ENCODE measurements at regions not wholly inside any gene's neighbourhood (a gene's known extent, or its start where the extent isn't known, plus 50 kb on each side); places are given as distances from the start of the nearest gene placed in this dataset.
A peak's percentile ranks its signal among the peaks of the same experiment; 100 is the strongest.

DNA sequence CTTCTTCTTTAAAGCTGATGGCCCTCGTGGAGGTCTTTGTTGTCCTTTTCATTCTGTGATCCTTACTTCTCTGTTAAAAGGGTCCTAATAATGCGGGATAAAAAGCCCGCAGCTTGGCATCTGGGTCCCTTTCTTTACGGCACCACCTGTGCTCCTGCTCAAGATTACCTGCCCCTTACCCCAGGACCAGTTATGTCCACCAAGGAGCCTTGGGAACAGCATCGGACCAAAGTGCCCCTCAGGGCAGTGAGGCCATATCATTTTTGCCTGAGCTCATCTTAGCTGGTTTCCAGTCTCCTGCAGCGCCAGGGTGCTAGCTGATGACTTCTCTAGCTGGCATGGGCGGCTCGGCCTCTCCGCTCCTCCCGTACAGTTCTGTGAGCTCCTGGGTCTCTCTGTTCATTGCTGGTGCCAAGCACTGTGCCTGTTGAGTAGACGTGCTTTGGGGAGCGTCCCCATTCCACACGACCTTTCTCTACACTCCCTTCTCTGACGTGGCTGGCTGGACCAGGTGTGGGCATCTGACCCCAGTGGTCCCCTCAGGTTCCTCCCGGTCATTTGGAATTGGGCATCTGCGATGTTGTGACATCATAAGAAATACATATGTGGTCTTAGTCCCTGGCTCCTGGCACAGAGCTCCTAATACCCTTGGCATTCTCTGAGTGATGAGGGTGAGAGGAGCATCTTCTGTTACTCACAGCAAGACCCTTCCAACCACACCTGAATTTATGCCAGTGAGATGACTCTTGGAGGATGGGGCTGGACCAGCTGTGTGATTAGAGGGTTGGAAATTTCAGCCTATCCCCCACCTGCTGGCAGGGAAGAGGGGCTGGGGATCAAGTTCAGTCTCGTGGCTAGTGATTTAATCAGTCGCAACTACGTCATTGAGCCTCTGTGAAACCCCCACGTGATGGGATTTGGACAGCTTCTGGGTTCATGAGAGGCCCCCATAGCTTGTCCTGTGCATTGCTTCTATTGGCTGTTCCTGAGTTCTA lies 134.2 kb upstream of the HS6ST1 start:
- H3K36me3 Mint-ChIP-seq = no peaks in the 10 kb centered on the region
- no peak for ATAC-seq
- H3K27ac Mint-ChIP-seq = no peak overlapping the region
- H3K9me3 Mint-ChIP-seq = no peaks in the 10 kb centered on the region
- DNase-seq (ENCODE audit: low spot score in 2 of 2) = no peak
- H3K4me1 Mint-ChIP-seq = no peaks in the 10 kb centered on the region
- no peak overlapping the region for H3K4me3 Mint-ChIP-seq

- ATAC-seq = no peak
- H3K27ac Mint-ChIP-seq = no peak overlapping the region
- no peaks in the 10 kb centered on the region for H3K9me3 Mint-ChIP-seq
- no peak overlapping the region for H3K4me3 Mint-ChIP-seq
- no peaks in the 10 kb centered on the region for H3K4me1 Mint-ChIP-seq
- DNase-seq (ENCODE audit: low spot score in 2 of 2) = no peak
- no peaks in the 10 kb centered on the region for H3K36me3 Mint-ChIP-seq
Observed at GRCh38 chr2:128454980-128455720, 136.5 kb upstream of the HS6ST1 start.

GRCh38 chr2:128455721-128456050 lies 137.0 kb upstream of the HS6ST1 start:
- DNase-seq (ENCODE audit: low spot score in 2 of 2) (no peak), ATAC-seq (peak; percentile 4)
- Mint-ChIP-seq H3K27ac (no peak overlapping the region), H3K9me3 (no peaks in the 10 kb centered on the region), H3K4me1 (no peaks in the 10 kb centered on the region), H3K4me3 (no peak overlapping the region), H3K36me3 (no peaks in the 10 kb centered on the region)

DNA sequence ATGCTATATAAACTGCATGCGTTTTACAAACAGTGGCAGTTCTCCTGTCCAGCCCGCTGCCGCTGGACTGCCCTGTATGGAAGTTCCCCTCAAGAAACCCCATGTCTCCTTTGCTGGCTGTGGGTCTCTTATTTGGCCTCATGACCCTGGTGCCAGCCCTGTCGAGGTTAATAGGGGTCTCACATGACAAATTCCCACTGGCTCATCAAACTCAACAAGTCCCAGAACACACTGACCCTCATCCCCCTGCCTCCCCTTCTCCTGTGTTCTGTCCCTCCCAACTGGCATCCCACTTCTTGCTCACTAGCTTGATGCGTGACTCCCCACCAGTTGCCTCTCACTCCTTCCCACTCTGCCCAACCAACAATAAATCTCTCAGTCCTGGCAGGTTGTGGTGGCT lies 137.6 kb upstream of the HS6ST1 start:
- no peak for DNase-seq (ENCODE audit: low spot score in 2 of 2)
- no peak for ATAC-seq
- Mint-ChIP-seq H3K4me1 (no peaks in the 10 kb centered on the region), H3K9me3 (no peaks in the 10 kb centered on the region), H3K4me3 (no peak overlapping the region), H3K27ac (no peak overlapping the region), H3K36me3 (no peaks in the 10 kb centered on the region)

GRCh38 chr2:128457006-128457604 lies 138.4 kb upstream of the HS6ST1 start:
- DNase-seq (ENCODE audit: low spot score in 2 of 2) (no peak), ATAC-seq (no peak)
- H3K4me1 Mint-ChIP-seq = no peaks in the 10 kb centered on the region
- H3K4me3 Mint-ChIP-seq = no peak overlapping the region
- H3K9me3 Mint-ChIP-seq = no peaks in the 10 kb centered on the region
- H3K27ac Mint-ChIP-seq = no peak overlapping the region
- H3K36me3 Mint-ChIP-seq = no peaks in the 10 kb centered on the region

DNA sequence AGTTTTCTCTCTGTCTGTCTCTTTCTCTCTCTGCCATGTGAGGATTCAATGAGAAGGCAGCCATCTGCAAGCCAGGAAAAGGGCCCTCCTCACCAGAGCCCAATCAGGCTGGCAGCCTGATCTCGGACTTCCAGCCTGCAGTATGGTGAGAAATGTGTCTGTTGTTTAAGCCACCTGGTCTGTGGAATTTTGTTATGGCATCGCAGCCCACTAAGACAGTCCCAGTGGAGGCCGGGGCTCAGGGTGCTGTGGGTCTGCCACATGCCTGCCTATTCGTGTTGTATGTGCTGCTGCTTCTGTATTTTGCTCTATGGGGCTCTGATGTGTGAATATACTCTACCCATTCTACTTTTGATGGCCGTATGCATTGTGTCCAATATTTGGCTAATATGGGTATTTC lies 139.0 kb upstream of the HS6ST1 start:
- DNase-seq (ENCODE audit: low spot score in 2 of 2) (no peak), ATAC-seq (no peak)
- no peaks in the 10 kb centered on the region for H3K9me3 Mint-ChIP-seq
- no peaks in the 10 kb centered on the region for H3K36me3 Mint-ChIP-seq
- no peak overlapping the region for H3K4me3 Mint-ChIP-seq
- H3K27ac Mint-ChIP-seq = no peak overlapping the region
- no peaks in the 10 kb centered on the region for H3K4me1 Mint-ChIP-seq

DNA sequence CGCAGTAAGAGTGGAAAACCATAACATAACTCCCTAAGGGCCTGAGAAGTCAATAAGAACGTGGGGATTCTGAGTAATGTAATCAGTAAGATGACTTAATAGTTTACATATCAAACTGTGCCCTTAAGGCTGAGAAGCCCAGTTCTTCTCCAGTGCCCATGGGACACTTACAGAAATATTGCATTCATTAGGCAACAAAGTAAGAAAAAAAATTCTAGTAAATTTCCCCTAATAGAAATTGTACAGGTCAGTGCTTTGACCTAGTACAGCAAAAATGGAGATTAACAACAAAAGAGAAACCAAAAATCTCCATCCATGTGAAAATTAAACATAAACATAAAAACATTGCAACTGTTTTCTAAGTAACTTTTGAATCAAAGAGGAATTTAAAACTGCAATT lies 139.8 kb upstream of the HS6ST1 start:
- H3K4me3 Mint-ChIP-seq = no peak overlapping the region
- H3K36me3 Mint-ChIP-seq = no peaks in the 10 kb centered on the region
- H3K27ac Mint-ChIP-seq = no peak overlapping the region
- DNase-seq (ENCODE audit: low spot score in 2 of 2) (no peak), ATAC-seq (no peak)
- no peaks in the 10 kb centered on the region for H3K4me1 Mint-ChIP-seq
- no peaks in the 10 kb centered on the region for H3K9me3 Mint-ChIP-seq

DNA sequence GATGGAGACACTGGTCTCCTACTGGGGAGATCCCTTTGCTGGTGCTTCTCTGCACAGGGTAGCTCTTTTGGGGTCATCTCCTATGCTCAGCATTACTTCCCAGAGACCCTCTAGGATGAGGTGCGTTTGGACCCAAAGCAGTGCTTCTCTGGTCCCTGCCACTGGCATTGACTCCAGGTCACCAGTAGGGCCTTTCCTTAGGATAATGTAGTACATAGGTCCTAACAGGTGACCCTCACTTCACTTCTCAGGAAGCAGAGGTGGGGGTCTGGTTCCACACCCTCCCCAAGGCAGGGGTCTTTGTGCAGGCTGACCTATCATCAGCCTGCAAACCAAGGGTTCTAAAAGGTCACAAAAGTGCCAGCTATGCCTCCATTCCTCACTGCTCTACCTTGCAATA lies 145.8 kb upstream of the HS6ST1 start:
- Mint-ChIP-seq H3K36me3 (no peaks in the 10 kb centered on the region), H3K9me3 (peaks cover 7% of the 10 kb centered on the region), H3K27ac (no peak overlapping the region), H3K4me3 (no peak overlapping the region), H3K4me1 (no peaks in the 10 kb centered on the region)
- DNase-seq (ENCODE audit: low spot score in 2 of 2) (no peak), ATAC-seq (no peak)

DNA sequence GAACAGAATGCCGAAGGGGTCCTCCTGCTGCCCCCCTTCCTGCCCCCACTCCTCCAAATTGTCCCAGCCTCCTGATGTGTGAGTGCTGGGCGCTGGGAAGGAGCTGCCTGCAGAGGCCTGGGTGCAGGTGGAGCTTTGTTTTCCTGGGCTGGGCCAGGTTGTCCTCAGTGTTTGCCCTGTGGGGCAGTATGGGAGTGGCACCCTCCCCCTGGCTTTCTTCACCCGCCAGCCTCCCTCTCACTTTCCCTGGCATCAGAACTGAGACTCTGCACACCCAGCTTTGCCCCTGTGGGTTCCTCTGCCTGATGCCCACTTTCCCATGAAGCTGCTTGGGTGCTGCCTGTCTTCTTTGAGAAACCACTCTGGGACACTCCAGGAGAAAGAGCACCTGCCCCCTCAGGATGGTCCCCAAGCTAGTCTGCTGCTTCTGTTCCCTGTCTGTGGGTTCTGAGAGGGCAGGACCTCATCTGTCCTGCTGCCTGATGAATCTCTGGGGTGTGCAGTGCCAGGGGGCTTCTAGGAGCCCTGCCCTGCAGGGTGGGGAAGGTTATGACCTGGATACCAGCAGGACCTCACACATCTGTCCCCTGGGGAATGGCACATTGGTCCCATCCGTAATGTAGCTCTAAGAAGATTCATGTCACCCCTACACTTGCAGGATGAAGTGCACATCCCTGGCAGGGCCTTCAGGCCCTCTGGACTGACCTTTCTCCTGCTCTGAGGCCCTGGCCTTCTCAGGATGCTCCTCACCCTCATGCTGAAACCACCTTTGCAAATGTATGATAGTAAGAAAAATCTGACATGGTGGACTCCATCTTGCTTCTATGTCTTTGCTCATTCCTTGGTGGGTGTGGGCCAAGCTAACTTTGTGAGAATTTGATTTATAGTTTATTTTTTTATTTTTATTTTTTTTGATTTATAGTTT lies 146.8 kb upstream of the HS6ST1 start:
- Mint-ChIP-seq H3K4me3 (no peak overlapping the region), H3K4me1 (no peaks in the 10 kb centered on the region), H3K27ac (no peak overlapping the region), H3K9me3 (peaks cover 7% of the 10 kb centered on the region), H3K36me3 (no peaks in the 10 kb centered on the region)
- DNase-seq (ENCODE audit: low spot score in 2 of 2) = no peak
- peak; percentile 43 for ATAC-seq

DNA sequence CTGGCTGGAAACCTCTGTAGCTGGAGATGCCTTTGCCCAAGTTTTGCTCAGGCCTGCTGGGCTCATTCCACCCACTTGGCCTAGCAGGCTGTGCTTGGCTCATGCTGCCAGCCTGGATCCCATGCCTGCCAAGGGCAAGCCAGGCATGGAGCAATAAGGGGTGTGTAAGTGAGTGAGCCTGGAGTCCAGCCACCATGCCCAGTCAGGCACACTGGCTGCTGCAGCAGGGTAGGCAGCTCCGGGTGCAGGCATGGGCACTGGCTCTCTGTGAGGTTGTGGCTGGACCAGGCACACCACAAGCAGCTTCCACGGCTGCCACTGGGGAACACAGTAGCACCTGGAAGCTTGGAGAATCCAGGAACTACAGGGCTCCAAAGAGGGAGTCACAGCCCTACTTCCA lies 147.7 kb upstream of the HS6ST1 start:
- no peak for DNase-seq (ENCODE audit: low spot score in 2 of 2)
- Mint-ChIP-seq H3K4me3 (no peak overlapping the region), H3K27ac (no peak overlapping the region), H3K36me3 (no peaks in the 10 kb centered on the region), H3K9me3 (peaks cover 7% of the 10 kb centered on the region), H3K4me1 (no peaks in the 10 kb centered on the region)
- ATAC-seq = no peak

DNA sequence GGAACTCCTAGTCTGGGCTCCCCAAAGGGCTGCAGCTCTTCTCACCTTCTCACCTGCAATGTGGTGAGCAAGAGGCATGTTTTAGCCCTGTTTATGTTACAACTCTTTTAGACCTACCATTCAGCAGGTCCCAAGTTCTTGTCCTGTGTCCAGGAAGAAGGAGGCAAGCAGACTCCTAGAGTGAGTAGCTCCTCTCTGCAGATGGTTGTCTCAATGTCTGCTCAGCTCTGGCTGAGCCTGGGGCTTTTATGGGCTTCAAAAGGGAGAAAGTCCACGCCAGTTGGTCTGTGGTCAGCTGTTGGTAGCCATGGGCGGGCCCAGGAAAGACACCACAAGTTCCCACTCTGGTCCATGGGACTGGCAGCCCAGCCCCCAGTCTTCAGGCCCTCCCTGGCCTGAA lies 148.1 kb upstream of the HS6ST1 start:
- Mint-ChIP-seq H3K4me3 (no peak overlapping the region), H3K9me3 (peaks cover 7% of the 10 kb centered on the region), H3K36me3 (no peaks in the 10 kb centered on the region), H3K4me1 (no peaks in the 10 kb centered on the region), H3K27ac (no peak overlapping the region)
- DNase-seq (ENCODE audit: low spot score in 2 of 2) (no peak), ATAC-seq (no peak)

GRCh38 chr2:128467321-128467969 lies 148.8 kb upstream of the HS6ST1 start:
- Mint-ChIP-seq H3K4me3 (no peak overlapping the region), H3K27ac (no peak overlapping the region)

DNA sequence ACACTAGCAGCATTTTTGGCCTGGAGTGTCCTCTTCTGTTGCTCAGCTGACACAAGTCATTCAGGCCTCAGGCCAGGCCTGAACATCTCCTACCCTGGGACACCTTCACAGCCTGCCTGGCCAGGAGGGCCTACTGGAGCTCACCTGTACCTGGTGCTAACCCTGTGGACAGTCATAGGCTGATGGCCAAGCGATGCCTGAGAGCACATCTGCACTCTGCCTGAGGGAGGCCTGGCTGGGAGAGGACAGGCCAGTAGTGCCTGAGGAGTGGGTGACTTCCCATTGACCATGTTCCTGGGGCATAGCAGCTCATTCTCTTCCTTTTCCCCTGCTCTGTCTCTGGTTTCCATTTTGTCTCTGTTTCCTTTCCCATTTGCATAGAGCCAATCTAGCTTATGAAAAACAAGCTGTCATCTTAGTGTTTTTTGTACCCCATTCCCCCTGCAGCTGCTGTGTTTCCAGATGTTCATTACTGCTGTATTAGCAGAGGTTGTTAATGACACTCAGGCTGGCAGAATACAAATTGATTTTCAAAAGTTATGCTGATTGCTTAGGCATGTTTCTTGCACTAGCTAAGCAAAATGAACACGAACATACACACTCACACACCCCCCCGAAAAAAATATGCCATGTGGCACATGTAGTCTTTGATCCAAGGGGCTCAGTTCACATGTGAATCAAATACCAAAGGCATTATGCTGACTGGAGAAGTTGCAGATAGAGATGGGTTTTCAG lies 149.7 kb upstream of the HS6ST1 start:
- Mint-ChIP-seq H3K36me3 (no peaks in the 10 kb centered on the region), H3K9me3 (peaks cover 7% of the 10 kb centered on the region), H3K4me3 (no peak overlapping the region), H3K4me1 (peaks cover 4% of the 10 kb centered on the region), H3K27ac (no peak overlapping the region)
- no peak for ATAC-seq
- DNase-seq (ENCODE audit: low spot score in 2 of 2) = no peak

More at GRCh38 chr2:128467321-128467969, 148.8 kb upstream of the HS6ST1 start:
- ATAC-seq = no peak
- DNase-seq (ENCODE audit: low spot score in 2 of 2) = no peak
- H3K4me1 Mint-ChIP-seq = no peaks in the 10 kb centered on the region
- H3K36me3 Mint-ChIP-seq = no peaks in the 10 kb centered on the region
- peaks cover 7% of the 10 kb centered on the region for H3K9me3 Mint-ChIP-seq

DNA sequence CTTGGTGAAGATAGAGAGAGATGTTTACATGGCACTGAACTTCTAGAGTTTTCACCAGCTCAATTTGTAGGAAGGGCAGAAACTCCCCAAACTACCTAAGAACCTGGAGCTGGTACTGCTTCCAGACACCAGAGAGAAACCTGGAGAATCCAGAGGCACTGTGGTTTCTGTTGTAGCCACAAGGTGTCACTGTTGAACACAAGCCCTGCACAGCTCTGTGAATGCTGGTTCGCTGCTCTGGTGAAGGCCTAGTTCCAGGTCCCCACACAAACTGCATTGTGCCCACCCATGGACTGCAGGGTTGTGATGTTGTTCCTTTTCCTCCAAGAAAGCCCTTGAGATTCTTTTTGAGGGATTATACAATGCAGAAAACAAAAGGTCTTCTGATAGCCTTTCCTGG lies 150.5 kb upstream of the HS6ST1 start:
- H3K27ac Mint-ChIP-seq = no peak overlapping the region

More for the DNA sequence above, 150.5 kb upstream of the HS6ST1 start:
- Mint-ChIP-seq H3K4me1 (peaks cover 6% of the 10 kb centered on the region), H3K9me3 (peaks cover 7% of the 10 kb centered on the region), H3K4me3 (no peak overlapping the region), H3K36me3 (no peaks in the 10 kb centered on the region)
- no peak for ATAC-seq
- DNase-seq (ENCODE audit: low spot score in 2 of 2) = no peak

Data from stimulated activated effector memory CD8-positive, alpha-beta T cell treated with anti-CD3 and anti-CD28 coated beads, Interleukin-12 subunit alpha, Interleukin-12 subunit beta, amount 100 ng/mL, for 72 hours (primary cell).